GM21367 (cell line): ENCODE measurements at regions not wholly inside any gene's neighbourhood (a gene's known extent, or its start where the extent isn't known, plus 50 kb on each side); places are given as distances from the start of the nearest gene placed in this dataset.
"Not testable (repeated sequence)": the region's sequence is repeated elsewhere in the genome, so short reads cannot be mapped to it uniquely, and the experiment has no call there.

ENCODE experiments used
- ATAC-seq: cut with Tn5 transposase; IDR thresholded peaks from one replicate; pipeline ENCODE4 v1.9.1; 2021; ENCODE audit not compliant: unreplicated experiment

GRCh38 chr13:50377726-50378270, 362.6 kb downstream of the KCNRG start:
- no peak for ATAC-seq

DNA sequence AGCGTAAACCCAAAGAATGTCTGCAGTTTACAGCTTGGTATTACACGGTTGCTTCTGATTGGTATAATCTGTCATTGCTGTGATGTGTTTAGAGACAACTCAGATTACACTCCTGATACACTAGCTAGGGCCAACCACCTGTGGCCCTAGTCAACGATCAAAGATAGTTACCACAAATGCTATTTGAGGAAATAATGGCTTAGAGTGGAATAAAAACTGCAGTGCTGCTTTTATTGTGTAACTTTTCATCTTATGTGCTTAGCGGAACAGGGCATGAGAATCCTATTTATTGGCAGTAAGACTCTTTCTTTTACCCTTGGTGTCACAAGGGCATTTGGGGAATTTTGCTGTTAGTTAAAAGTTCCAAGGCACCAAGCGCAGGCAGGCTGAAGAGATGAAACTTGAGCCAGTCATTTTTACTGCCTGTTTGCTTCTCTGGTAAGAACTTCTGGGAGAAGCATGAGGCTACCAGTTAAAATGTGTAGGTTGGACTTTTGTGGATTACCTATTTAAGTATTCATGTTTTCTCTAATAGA, 363.3 kb downstream of the KCNRG start:
- ATAC-seq = no peak

GRCh38 chr13:50379584-50379983, 364.3 kb downstream of the KCNRG start:
- no peak for ATAC-seq

- ATAC-seq = no peak
Observed at GRCh38 chr13:50380905-50381304, 365.7 kb downstream of the KCNRG start.

DNA sequence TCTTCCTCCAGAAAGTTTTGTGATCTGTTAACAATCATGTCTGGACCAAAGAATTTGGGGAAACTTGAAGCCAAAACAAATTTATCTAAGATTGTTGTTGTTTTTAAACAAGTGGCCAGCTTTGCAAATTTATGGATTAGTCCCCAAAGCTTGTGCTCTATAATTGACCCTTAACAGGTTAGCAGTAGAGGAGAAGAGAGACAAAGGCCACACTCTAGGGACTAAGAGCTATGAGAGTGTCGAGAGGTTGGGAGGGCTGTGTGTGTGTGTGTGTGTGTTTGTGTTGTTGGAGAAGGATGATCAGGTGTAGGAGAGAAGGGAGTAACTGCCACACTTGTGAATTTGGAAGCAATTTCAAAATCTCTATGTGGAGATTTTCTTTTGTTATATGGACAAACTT, 367.3 kb downstream of the KCNRG start:
- ATAC-seq = no peak

- no peak for ATAC-seq
Observed at GRCh38 chr13:50382951-50383350, 367.7 kb downstream of the KCNRG start.

DNA sequence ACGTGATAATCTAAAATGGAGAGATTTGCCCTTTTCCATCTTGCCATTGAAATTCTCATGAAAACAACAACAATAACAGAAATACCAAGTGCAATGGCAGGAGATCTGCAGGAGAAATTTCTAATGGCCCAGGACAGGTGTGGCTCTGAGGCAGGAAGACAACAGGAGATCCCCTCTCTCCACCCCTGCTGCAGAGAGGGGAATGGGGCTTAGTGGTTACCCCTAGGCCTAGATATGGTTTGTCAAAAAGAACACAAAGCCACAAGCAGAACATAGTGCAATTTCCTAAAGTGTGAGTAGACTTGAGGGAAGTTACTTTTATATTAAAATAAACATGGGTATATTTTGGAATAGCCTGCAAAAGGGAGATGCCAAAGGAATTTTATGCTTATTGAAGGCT, 369.5 kb downstream of the KCNRG start:
- ATAC-seq = no peak

DNA sequence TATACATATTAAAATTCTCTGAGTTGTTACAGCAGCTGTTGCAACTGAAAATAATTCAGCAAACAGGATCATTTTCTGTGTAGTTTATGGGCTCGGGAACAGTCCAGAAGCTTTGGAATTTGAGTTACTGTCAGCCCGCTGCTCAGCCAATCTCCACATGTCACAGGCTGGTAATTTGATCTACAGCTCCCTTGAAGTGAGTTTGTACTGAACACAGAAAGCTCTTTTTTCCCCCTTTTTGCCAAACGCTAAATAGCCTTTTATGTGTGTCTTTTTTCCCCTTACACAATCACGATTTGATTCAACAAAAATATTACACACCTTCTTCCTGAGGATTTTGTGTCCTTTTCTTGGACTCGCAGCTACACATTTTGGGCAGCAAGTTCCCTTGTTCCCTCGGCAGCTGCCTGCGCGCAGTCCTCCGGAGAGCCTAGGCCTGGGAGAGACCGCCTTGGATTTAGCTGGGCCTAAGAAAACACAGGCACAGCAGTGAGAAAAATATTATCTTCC, 371.4 kb downstream of the KCNRG start:
- no peak for ATAC-seq

DNA sequence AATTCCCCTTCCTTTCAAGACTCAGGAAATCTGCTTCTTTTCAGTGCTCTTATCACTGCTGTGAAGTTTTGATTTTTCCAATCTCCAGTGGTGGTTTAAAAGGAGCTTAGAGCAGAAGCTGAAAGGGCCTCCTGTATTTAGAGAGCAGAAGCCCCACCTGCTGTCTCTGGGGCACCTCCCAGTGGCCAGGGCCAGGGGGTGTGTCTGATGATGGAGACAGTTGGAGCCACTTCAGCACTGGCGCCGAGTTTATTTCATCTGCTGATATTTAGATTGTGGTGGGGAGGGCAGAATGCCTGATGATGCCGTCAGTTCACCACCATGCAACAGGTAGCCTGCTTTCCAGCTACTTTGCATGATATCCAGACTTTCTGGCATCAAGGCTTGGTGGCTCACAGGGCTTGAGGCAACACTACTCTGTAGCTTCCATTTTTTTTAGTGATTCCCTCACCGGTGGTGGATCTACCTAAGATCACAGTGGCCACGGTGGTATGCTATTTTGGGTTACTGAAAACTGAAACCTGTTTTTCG, 371.9 kb downstream of the KCNRG start:
- no peak for ATAC-seq

- no peak for ATAC-seq
Observed at GRCh38 chr13:50388481-50388880, 373.2 kb downstream of the KCNRG start.

- ATAC-seq = no peak
Observed at GRCh38 chr13:50389726-50390125, 374.5 kb downstream of the KCNRG start.

DNA sequence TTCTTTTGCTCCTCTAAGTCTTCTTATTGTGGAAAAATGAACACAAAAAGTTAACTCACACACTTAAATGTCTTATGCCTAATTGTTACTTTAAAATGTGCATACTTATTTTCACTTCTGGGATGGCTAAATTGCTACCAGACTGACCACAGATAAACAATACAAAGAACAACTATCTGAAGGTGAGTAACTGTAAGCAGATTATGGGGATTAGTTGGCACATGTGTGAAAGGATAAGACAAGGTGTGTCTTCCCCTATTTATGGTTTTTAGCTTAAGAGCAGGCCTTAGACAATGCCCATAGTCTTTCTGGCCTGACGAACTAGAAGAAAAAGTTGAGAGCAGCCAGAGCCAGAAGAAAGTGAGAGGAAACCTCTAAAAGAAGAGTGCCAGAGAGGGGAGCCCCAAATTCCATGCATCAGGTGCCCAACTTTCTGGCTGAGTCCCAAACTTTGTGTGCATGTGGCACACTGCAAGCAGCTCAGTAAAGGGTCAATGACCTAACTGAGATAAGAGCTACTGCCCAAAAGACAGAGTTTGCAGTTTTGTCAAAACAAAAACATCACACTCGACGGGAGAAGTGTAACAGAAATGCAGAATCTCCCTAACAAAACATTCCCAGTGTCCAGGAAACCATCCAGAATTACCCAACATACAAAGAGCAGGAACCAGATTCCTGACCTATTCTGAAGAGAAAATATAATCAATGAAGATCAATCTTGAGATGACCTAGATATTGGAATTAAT, 375.4 kb downstream of the KCNRG start:
- no peak for ATAC-seq

DNA sequence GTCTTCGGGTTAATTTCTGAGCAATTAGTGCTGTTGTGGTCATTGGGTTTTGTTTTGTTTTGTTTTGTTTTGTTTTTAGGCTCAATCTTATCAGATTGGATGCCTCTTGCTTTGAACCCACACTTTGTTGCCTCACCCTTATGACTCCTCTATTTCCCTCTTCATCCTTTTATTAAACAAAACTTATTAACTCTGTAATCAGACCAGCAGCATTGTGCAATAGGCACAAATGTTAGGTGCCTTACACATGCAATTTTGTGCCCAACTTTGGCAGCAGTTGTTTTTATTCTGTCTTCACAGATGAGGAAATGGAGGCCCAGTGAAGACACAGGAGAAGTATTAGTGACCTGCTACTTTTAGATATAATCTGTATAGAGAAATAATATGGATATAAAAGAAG, 377.7 kb downstream of the KCNRG start:
- ATAC-seq = no peak

- ATAC-seq = no peak
Observed at GRCh38 chr13:50393628-50394027, 378.4 kb downstream of the KCNRG start.

DNA sequence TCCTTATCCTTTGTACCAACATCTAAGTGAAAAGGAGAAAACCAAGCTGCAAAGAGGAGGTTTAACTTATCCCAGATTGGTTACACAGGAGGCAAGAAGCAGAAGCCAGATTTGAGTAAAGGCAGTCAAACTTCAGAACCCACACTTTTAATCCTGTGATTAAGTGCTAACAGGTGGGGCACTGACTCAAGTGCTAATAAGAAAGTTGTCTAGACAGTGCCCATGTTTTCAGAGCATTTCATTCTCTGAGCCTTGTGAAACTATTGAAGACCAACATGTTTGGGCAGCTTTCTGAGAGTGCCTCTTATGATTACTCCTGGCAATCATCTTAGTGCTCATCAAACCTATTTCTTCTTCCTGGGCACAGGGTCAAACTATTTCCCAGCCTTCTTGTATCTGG, 380.8 kb downstream of the KCNRG start:
- no peak for ATAC-seq

DNA sequence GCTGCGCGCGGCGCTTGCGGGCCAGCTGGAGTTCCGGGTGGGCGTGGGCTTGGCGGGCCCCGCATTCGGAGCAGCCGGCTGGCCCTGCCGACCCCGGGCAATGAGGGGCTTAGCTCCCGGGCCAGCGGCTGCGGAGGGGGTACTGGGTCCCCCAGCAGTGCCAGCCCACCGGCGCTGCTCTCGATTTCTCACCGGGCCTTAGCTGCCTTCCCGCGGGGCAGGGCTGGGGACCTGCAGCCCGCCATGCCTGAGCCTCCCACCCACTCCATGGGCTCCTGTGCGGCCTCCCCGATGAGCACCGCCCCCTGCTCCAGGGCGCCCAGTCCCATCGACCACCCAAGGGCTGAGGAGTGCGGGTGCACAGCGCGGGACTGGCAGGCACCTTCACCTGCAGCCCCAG, 381.4 kb downstream of the KCNRG start:
- not testable (repeated sequence) for ATAC-seq

- ATAC-seq = no peak
Observed at GRCh38 chr13:50400035-50400726, 384.9 kb downstream of the KCNRG start.

DNA sequence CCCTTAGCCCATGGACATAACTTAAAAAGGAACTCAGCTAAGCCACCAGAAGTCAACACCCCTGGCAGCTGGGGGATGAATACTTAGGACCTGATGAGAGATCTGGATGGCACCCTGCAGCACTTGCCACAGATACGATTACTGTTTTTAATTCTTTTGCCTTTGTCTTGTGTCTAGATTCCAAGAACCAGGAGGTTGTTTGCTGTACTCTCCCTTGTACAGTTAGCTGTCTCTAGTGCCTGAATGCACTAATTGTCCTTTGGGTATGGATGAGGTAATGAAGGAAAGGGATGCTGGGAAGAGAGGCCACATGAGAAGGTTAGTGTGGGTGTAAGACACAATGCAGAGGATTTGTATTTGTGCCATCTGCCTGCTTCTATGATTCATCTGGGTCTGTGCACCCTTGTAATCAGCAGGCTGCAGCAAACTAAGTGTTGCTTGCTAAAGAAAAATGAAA, 385.8 kb downstream of the KCNRG start:
- no peak for ATAC-seq

- no peak for ATAC-seq
Observed at GRCh38 chr13:50401721-50402465, 386.6 kb downstream of the KCNRG start.

DNA sequence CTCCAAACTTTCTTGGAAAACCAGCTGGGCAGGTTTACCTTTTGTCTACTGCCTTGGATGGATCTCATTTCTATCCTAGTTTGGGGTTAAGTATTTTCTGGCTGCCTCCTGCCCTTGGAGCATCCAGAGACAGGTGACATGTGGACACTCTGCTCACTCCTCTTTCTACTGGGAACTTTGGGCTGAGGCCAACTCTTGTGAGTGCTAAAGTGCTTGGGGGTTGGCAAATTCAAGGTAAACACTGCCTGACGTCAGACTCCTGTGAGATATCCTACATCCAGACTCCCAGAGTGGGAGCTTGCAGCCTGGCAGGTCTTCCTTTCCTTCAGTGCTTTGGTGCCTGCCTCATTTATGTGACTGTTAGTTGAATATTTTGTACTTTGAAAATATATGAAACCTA, 388.1 kb downstream of the KCNRG start:
- no peak for ATAC-seq

DNA sequence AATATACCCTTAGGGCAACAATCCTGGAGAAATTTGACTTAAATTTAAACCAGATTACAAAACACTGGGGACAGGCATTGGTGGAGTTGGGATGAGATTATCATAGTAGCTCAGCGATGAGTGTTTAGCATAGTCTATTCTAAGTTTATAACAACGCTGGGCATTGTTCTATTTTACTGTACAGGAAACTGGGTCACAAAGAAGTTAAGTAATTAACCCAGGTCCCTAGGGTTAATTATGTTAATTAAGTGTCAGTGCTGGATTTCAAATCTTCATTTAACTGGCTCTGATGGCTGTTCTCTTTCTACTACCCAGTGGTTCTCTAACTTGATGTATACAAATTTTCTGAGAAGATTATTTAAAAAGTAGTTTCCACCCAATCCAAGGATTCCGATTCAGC, 388.9 kb downstream of the KCNRG start:
- no peak for ATAC-seq
